Heart left ventricle (tissue), 16 donors: ENCODE measurements at regions not wholly inside any gene's neighbourhood (a gene's known extent, or its start where the extent isn't known, plus 50 kb on each side); places are given as distances from the start of the nearest gene placed in this dataset.

Source experiments
- ATAC-seq, 4 donors: fragments of 200-7000 bp; cut with Tn5 transposase; one replicate each; pipeline ENCODE4 v1.9.1; 2020 to 2022; ENCODE audit warnings: moderate library complexity in 4 of 4, mild to moderate bottlenecking in 3 of 4, moderate number of reproducible peaks in 1 of 4
- DNase-seq, 5 donors: peaks; one replicate each; pipeline ENCODE4 v3.0.0-alpha.2; 2020
- H3K27ac ChIP-seq, 12 donors: fragments of 200-600 bp; sonication (generic) in 4 of 12; one replicate each; pipeline versions ENCODE4 v1.5.0 to v1.8.0; 2016 to 2022; ENCODE audit warnings: mild to moderate bottlenecking in 2 of 12
- H3K27me3 ChIP-seq, 9 donors: fragments of 200-600 bp; sonication (generic) in 2 of 9; one replicate each; pipeline versions ENCODE4 v1.5.1 to v1.8.0; 2016 to 2022; ENCODE audit warnings: mild to moderate bottlenecking in 3 of 9
- H3K36me3 ChIP-seq, 9 donors: fragments of 200-600 bp; sonication (generic) in 2 of 9; one replicate each; pipeline versions ENCODE4 v1.5.0 to v1.8.0; 2018 to 2022; ENCODE audit warnings: mild to moderate bottlenecking in 2 of 9
- H3K4me1 ChIP-seq, 12 donors: fragments of 200-600 bp; sonication (generic) in 4 of 12; one replicate each; pipeline versions ENCODE4 v1.5.0 to v1.8.0; 2016 to 2022; ENCODE audit warnings: mild to moderate bottlenecking in 3 of 12
- H3K4me3 ChIP-seq, 12 donors: fragments of 200-600 bp; sonication (generic) in 4 of 12; one replicate each; pipeline versions ENCODE4 v1.5.0 to v1.8.0; 2017 to 2022; ENCODE audit warnings: mild to moderate bottlenecking in 9 of 12, moderate library complexity in 4 of 12
- H3K9me3 ChIP-seq, 12 donors: fragments of 200-600 bp; sonication (generic) in 4 of 12; one replicate each; pipeline versions ENCODE4 v1.5.0 to v1.8.0; 2016 to 2022; ENCODE audit warnings: mild to moderate bottlenecking in 1 of 12
- CTCF ChIP-seq, 12 donors: fragments of 200-600 bp; sonication (generic) in 4 of 12; IDR thresholded peaks; one replicate each; pipeline versions ENCODE4 v1.5.0 to v1.8.0; 2018 to 2022; ENCODE audit warnings: antibody characterized with exemption in 12 of 12, mild to moderate bottlenecking in 5 of 12
- POLR2A ChIP-seq, 2 donors: fragments of 450-650 bp; IDR thresholded peaks; one replicate each; pipeline ENCODE4 v1.6.1; 2017; ENCODE audit warnings: antibody characterized with exemption in 2 of 2, mild to moderate bottlenecking in 2 of 2, moderate library complexity in 2 of 2
- WGBS, 4 donors: extraction: QIAGEN DNeasy Blood & Tissue Kit in 2 of 4; methylation state at CpG; one replicate each; pipeline versions ENCODE4 v1.1.5 to v1.1.7; 2013 to 2018; 5-methylcytosine and 5-hydroxymethylcytosine counted together
- intact Hi-C, 10 donors: fragments of 100-400 bp; cut with DNase I; formaldehyde crosslinking; loops; one replicate each; pipeline versions ENCODE4 v1.11.1 to v1.14.2; 2022
- donor health status: ischemic (EF 13 %, LVEDD 7.1; RV severe dilation, severe dysfunction).
- donor health status: healthy with polysubstance abuse.
- donor health status: DM: no; HTN: yes; CAD: no.
- donor health status: DM: no; HTN: no; CAD: no.
- donor health status: ischemic (EF 25% LVEDD 6.9; RV normal size, moderate dysfunction).
- donor health status: ischemic (EF 25% LVEDD 5.7; RV mildly dilated, moderate dysfunction).
- donor health status: healthy.
- donor health status: DM: yes; HTN: yes; CAD: no.
- donor health status: ischemic (EF 35%, LVEDD 5.7; RV mildly dilated, moderate dysfunction).
- donor health status: nonischemic (EF 11% LVEDD 7.7; RV severe dilation, severe dysfunction).
- donor health status: DM: yes; HTN: yes; CAD: no.
- donor health status: PGD.
- donor health status: ischemic (EF 29% LVEDD 5.4; RV normal size, mild dysfunction).
- donor health status: nonischemic (EF 23%, LVEDD 6.1; RV moderate dilation, normal function).

- no peaks in the 10 kb centered on the region for H3K4me1 ChIP-seq
- H3K36me3 ChIP-seq = no peaks in the 10 kb centered on the region
- intact Hi-C loops = no loop called here
- peaks cover 0 to 6% (median 0%) of the 10 kb centered on the region in 12 donors for H3K9me3 ChIP-seq
- WGBS, 4 donors = 0 to 89% (median 46%) methylated on average over 1 of the region's 1 CpG
- TF ChIP-seq CTCF (IDR thresholded peaks at IDR 0.05) (no peak), POLR2A (IDR thresholded peaks at IDR 0.05) (no peak)
- no peak overlapping the region for H3K4me3 ChIP-seq
- no peaks in the 10 kb centered on the region for H3K27me3 ChIP-seq
- DNase-seq = no peak
- H3K27ac ChIP-seq = no peak overlapping the region
- no peak for ATAC-seq
Observed at GRCh38 chr4:13777341-13777740, 149.8 kb upstream of the BOD1L1 start.

GRCh38 chr4:13778367-13778766 lies 150.8 kb upstream of the BOD1L1 start:
- DNase-seq (no peak), ATAC-seq (no peak)
- H3K27ac ChIP-seq = no peak overlapping the region
- no peak overlapping the region for H3K4me3 ChIP-seq
- H3K4me1 ChIP-seq = no peaks in the 10 kb centered on the region
- TF ChIP-seq POLR2A (IDR thresholded peaks at IDR 0.05) (no peak), CTCF (IDR thresholded peaks at IDR 0.05) (no peak)
- H3K27me3 ChIP-seq = no peaks in the 10 kb centered on the region
- H3K36me3 ChIP-seq = no peaks in the 10 kb centered on the region
- peaks cover 0 to 3% (median 0%) of the 10 kb centered on the region in 12 donors for H3K9me3 ChIP-seq
- WGBS, 4 donors = 74 to 100% (median 76%) methylated on average over 1 of the region's 1 CpG
- intact Hi-C loops = no loop called here

DNA sequence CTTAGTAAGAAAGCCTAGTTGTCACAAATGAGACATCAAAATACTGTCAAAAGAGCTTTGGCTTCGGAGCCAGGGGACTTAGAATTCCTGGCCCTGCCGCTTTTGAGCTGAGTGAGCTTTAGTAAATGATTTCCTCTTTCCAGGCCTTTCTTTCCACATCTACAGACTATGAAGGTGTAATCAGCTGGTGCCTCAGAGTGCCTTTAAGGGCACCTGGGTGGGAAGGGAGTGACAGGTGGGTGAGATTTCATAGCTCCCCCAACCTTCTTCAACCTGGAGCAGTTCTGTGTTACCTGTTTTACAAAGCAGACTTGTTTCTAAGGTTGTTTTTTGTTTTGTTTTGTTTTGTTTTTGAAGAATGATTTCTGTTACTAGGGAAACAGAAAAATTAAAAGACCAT lies 154.7 kb upstream of the BOD1L1 start:
- H3K27ac ChIP-seq = no peak overlapping the region
- WGBS, 4 donors = 79 to 94% (median 91%) methylated on average over 2 of the region's 2 CpGs

GRCh38 chr4:13783800-13784411 lies 156.4 kb upstream of the BOD1L1 start:
- H3K27me3 ChIP-seq = no peaks in the 10 kb centered on the region
- intact Hi-C loops = no loop called here
- ATAC-seq (peak in 3 of 4 donors; percentile 31 to 73 (median 47)), DNase-seq (no peak)
- H3K4me3 ChIP-seq = no peak overlapping the region
- no peak overlapping the region for H3K27ac ChIP-seq
- 34 to 51% (median 43%) methylated on average over 8 of the region's 8 CpGs for WGBS, 4 donors
- no peaks in the 10 kb centered on the region for H3K36me3 ChIP-seq
- TF ChIP-seq CTCF (IDR thresholded peaks at IDR 0.05) = no peak
- no peaks in the 10 kb centered on the region for H3K9me3 ChIP-seq
- H3K4me1 ChIP-seq = no peaks in the 10 kb centered on the region

More for the DNA sequence above, 154.7 kb upstream of the BOD1L1 start:
- Histone ChIP-seq H3K4me1 (no peaks in the 10 kb centered on the region), H3K27me3 (no peaks in the 10 kb centered on the region), H3K36me3 (no peaks in the 10 kb centered on the region), H3K4me3 (no peak overlapping the region), H3K9me3 (no peaks in the 10 kb centered on the region)
- ATAC-seq (no peak), DNase-seq (no peak)
- TF ChIP-seq CTCF (IDR thresholded peaks at IDR 0.05) = no peak
- no peak for TF ChIP-seq POLR2A (IDR thresholded peaks at IDR 0.05)
- intact Hi-C loops = no loop called here
